GM21529 (cell line): ENCODE measurements at regions not wholly inside any gene's neighbourhood (a gene's known extent, or its start where the extent isn't known, plus 50 kb on each side); places are given as distances from the start of the nearest gene placed in this dataset.

Experiments used
- ATAC-seq: cut with Tn5 transposase; IDR thresholded peaks from one replicate; pipeline ENCODE4 v1.9.1; 2021; ENCODE audit not compliant: unreplicated experiment

DNA sequence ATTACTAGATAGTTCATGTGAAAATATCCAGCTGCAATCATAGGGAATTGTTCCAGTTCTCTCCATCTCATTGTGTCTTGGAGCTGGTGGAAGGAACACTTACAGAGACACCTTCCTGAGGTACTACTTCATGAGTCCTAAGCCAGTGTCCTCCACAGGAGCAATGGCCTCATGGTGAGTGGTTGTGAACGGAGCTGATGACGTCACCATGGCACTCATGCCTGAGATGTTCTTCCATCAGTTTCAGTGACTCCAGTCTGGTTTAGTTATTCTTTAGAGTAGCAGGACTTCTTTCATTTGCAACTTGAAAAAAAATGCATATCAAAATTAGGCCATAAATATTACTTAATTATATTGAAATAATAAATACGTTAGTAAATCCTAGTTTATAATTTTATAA is 418.6 kb downstream of the ZNF521 start:
- ATAC-seq, result no peak

DNA sequence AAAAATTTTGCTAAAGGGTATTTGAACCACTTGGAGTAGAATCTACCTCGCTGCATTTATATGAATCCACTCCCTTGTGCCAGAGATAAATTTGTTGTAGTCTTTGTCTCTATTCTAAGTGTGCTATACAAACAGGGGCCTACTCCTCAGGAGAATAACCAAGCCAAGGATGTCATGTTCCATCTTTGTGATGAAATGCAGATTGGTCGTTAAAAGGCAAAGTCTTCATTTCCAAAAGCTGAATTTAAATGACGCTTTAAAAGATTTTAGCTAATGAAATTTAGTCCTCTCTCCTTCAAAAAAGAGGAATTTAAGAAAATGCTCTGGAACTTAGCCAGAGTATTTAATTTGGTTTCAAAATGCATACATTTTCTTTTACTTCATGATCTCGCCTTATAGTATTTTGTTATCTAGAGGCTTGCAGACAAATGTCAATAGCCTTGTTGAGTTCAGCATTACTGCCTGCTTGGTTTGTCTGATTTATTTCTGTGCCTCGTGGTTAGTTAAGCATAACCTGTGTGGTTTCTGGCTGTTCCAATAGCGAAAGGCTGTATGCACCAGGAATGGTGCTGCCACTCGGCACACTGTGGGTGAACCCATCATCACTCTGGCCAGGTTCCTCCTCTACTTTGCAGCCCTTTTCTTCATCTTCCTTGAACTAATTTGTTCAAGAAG is 417.6 kb downstream of the ZNF521 start:
- ATAC-seq, result no peak

DNA sequence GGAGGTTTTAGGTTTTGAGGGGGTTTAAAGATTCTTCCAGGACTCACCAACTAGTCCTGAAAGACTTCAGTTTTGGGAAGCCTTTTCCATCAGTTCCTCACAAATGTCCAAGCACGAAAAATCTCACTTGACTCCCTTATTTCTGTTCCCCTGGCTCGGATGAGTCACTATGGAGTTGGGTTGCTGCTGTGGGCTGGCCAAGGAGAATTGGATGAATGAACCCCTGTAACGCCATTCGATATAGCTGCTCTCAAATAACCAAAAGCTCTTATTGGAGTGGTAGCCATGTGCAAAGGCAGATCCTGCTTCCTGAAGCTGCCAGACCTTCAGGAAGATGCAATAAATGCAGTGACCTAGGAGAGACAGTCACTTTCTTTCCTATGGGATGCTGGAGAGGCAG is 417.0 kb downstream of the ZNF521 start:
- ATAC-seq, result no peak

DNA sequence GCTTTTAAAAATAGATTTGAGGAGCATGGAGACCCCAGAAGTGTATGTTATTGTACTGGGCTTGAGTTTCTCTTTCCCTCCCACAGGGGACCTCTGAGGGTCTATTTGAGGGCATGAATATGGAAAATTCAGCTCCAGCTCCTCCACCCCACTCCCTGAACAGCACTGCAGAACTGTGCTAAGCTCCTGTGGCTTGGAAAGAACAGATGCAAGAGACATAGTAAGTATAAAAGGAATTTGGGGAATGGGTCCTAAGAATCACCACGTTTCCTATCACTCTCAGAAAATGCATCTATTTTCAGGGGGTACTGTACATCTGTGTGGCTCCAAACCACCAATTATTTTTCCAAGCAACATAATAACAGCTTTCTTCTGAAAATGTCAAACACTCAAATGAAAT is 416.1 kb downstream of the ZNF521 start:
- ATAC-seq, result no peak

DNA sequence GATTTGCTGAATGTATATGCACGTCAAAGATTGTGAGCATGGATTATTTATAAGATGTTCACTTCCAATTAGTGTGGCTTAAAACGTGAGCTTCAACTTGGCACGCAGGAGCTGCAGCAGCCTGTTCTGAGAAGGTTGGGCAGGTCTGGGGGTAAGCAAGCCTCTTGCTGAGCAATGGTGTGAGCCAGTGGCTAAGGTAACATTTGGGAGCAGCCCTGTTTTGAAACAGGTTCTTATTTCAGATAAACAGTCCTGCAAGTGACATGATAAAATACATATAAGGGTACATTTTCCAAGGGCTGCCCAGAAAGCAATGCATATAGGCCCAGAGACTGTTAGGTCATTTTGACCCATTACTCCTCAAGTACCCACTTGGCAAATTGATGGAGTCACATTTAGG is 415.3 kb downstream of the ZNF521 start:
- ATAC-seq, result no peak

DNA sequence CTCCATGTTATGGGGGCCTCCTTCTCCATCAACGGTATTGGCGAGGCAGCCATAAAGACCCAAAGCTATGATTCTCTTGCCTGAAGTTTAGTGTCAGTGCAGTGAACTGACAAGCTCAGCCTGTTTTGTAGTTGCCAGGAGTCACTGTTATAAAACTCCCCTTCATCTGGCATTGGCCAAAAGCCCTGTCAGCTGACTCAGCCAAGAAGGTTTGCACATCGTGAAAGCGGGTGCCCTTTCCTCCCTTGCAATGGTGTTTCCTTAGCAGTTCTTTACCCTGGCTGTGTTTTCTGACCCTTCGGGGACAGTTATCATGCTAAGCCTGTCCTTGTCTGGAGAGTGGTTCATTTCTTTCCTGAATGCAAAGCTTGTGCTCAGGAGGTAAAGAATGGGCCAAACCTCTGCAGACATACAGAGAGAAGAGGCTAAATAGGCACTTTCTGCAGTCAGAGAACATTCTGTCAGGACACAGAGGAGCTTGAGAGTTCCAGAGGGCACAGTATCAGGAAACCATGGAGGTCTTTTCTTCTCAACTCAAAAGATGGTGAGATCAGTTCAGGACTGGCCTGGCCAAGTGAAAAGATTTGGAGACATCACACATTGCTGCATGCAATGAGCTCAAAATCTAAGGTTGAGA is 414.2 kb downstream of the ZNF521 start:
- no peak for ATAC-seq

DNA sequence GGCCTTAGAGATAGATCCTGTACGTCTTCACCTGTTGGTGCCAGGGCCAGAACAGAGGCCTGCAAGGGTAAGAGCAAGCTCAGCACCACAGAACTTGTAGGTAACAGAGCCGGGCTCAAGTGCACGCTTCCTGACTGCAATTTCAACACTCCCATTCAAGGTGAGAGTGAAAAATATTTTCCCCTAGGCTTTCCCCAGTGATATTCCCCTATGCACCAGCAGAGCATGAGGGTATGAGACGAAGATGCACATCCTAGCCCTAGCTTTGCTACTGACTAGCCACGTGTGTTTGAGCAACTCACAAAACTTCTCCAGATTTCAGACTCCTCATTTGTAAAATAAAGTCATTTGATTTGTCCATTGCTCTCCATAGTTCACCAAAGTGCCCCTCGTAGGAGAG is 411.6 kb downstream of the ZNF521 start:
- no peak for ATAC-seq

DNA sequence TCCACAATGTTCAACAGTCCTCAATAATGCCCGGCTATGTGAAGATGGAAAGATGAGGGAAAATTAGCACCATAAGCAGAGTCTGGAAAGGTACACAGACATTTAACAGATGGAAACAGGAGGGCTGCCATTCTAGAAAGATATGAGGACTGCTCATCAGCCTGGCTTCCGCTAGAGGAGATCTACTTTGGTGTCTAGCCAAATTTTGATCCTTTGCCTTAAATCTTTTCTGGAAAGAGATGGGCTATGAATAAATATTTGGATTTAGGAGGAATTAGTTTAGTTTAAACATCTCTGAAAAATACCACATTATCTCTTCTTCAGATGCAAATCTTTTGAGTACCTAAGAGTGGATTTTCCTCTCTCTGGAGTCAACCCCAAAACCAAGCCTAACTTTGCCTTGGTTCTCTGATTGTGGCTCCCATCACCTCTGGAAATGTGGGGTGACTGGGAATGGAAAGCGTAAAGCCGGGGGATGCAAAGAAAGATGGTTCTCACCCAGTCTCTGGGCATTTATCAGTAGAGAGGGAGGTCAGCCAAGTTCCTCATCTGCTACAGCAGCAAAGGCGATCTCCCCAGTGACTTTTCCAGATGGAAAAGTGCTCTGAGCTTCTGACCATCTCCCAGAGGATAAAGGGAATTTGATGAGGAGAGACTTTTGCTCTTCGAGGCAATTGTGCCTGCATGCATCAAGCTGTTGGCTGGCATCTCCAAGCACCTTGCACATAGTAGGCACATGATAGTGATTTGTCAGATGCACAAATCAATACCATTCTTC is 410.6 kb downstream of the ZNF521 start:
- ATAC-seq, result no peak

DNA sequence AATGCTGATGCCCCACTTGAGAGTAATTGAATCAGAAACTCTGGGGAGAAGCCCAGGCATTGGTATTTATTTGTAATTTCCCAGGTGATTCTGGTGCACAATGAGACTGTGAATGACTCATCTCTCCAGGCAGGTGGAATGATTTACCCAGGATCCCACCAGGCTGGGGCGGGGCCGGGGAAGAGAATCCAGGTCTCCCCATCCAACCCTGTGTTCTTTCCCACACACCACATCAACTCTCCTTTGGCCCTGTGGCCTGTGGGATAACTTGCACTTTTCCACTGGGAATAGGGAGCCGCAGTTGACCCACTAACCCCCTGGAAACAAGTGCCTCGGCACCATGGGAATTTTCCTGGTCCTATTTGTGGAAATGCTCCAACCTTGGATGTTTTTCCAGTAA is 409.8 kb downstream of the ZNF521 start:
- no peak for ATAC-seq

DNA sequence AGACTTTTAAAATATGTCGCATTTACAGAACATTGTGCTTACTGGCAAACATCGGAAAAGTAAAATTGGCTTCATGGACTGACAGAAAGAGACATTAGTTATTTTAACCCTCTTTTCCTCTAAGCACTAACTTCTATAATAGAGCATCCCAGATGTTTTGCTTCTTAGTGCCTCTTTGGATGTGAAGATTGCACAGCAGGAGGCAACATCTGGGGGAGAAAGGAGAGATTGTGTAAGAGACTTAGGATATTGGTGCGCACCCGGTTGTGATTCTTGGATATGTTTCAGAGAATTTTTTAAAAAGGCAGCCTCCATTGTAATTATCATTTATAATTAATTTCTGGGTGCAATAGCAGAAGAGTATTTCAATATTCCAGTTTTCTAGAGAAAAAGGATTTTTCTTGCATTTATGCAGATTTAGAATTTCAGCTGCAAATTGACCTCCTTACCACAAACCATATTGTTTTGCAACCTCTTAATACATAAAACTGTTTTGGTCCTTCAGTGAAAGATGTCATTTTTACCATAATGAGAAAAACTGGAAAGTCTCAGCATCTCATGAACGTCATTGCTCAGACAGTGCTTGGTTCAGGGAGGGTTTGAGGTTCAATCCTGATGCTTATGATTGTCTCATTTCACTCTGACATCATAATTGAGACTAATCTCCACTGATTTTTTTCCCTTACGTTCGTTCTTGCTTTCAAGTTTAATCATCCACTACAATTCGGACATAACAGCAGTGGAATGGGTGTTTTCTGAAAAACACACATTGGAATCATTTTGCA is 404.3 kb downstream of the ZNF521 start:
- ATAC-seq, result no peak

DNA sequence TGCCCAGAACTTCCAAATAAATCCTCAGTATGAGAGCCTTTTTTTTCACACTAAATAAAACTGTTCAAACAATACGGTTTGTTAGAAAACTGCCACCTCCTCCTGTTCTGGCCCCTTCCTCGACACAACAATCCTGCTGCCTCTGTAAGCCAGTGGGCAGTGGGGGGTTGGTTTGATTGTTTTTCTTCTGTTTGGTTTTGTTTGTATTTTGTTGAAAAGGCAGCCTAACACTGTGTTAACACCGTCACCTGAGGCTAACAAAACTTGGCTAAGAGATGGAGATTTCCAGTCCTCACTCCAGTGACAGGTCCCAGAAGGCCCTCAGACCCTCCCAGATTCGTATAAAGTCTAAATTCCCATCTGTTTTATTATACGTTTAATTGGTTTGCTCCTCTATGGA is 402.1 kb downstream of the ZNF521 start:
- ATAC-seq, result no peak

DNA sequence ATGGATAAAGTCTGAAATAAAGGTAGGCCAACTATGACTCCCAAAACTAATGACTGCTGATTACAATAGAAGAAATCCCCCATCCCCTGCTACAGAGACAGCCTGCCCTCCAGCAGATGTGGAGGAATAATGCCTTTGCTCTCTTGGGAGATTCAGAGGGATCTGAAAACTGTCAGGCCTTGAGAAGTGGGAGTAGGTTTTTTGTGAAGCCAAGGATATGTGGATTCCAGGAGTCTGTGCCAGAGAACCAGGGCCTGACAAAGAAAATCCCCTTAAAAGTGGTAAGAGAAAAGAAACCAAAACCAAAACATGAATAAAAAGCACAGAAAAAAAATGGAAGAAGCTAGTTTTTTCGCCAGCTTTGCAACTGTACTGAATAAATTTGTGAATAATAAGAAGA is 397.6 kb downstream of the ZNF521 start:
- no peak for ATAC-seq

DNA sequence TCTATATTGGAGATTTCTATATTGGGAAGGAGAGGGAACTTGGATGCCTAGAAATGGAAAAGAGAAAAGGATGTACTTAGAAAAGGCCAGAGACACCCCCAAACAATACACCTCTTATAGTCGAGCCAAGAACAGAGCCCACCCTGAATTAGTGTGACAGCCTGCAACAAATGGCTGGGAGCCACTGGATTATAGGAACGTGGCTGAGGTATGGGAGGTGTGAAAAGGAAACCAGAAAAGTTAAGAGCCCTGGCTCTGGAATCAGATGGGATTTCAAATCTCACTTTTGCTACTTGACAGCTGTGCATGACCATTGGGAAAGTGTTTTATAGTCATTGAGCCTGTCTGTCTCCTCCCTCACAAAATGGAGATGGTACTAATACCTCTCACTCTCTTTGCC is 394.0 kb downstream of the ZNF521 start:
- ATAC-seq, result no peak

DNA sequence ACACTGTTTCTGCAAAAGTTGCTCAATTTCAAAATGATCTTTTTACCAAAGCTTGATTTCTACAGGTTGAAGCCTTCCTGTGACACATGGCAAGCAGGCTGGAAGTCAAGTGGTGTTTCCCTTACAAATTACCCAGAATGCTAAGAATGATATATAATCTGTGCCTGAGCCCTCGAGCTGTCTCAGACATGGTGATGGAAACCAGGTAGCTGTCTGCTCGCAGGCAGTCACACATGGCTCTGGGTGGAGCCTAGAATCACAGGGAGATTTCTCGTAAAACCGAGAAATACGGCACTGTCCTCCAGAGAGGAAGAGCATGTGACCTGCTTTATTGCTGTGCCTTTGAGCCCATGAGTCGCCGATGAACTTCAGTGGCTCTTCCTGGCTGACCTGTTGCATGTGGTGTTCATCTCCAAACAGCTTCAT is 392.9 kb downstream of the ZNF521 start:
- ATAC-seq, result no peak

DNA sequence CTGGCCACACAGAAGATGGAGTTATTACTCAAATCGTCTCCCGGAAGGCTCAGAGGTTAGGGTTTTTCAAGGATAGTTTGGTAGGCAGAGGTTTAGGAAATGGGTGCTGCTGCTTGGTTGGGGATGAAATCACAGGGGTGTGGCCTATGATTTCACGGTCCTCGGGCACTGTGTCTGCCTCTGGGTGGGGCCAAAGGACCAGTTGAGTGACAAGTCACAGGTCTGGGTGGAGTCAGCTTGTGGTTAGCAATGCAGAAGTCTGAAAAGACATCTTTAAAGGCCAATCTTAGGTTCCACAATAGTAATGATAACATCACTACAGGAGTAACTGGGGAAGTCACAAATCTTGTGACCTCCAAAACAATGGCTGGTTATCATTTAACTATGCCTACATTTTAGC is 387.8 kb downstream of the ZNF521 start:
- ATAC-seq, result peak; percentile 74

DNA sequence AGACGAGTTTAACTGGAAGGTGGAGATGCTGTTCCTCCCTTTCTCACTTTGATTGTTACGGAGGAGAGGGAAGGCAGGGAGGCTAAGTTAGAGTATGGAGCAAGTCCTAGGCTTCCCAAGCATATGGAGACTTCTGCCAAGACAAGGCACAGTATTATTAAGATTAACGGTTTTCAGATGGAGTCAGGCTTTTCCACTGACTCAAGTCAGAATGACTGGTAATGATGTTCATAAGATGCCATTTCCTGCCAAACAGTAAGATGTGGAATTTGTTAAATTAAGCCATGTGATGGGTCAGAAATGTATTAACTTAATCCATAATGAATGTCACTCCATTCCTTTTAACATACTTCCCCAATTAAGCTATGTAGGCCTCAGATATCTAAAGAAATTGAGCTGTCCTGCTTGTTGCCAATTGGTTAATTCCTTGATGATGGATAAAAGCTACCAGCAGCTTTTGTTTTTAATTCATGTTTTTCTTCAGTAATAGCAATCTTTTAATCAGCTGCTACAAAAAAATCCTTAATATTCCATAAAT is 383.7 kb downstream of the ZNF521 start:
- ATAC-seq, result no peak

DNA sequence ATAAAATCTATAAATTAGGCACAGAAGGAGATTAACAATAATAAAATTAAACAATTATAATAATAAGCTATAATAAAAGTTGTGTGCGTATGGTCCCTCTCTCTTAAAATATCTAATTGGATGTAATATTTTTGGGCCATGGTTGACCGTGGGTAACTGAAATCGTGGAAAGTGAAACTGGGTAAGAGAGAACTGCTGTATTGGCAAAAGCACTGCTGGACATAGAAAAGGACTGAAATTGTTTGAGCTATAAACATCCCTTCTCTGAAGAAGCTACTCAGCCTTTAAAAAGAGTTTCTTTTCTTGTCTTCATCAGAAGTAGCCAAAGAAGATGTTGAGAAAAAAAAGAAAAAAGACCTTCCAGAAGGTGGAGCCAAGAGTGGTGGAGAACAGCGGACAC is 379.4 kb downstream of the ZNF521 start:
- ATAC-seq, result no peak

DNA sequence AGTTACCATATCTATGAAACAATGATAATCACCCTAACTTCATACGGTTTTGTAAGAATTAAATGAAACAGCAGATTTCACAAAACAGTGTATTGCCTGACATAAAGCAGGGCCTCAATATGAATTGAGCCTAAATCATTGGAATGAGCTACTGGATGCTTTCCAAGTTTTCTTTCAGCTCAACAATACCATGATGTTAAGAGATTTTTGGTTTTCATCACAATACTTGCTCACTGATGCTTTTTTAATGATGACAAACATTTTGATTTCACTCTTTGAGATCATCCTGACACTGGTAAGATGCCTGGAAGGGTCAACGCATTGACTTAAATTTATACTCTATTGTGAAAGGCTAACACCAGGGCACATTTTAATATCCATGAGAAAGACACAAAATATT is 377.5 kb downstream of the ZNF521 start:
- no peak for ATAC-seq

DNA sequence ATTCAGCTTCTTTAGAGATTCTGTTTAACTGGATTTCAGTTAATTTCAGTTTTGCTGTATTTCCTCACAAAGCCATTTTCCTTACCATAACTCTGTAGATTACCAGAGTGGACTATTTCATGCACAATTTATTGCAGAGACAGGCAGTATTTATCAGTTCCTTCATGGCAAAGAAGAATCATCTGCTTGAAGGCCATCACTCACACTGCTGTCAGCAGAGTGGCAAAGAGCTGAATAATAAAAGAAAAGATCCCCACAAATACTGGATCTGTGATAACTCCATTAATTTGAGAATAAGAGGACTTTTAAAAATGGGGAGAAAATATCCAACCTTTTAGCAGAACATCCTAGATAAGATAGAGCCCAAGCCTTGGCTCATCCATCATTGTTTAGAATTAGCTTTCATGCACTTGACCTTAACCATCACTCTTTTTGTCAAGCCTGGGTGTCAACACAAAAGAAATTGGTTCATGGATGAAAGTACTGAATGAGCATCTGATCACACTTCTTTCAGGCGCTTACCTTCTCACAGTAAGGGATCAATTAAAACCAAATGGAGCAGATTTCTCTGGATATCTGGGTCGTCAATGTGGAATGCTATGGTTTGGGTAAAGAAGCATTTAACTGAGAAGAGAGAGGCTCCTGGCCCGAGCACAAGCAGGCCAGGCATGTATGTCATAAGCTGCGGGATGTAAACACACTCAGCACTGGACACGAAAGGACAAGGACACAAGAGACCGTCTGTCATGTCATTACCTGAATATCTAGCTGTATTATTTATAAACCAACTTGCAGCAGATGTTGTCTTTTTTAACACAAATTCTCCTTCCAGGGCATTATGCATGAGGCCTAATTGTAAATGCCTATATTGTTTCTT is 376.2 kb downstream of the ZNF521 start:
- ATAC-seq, result no peak

DNA sequence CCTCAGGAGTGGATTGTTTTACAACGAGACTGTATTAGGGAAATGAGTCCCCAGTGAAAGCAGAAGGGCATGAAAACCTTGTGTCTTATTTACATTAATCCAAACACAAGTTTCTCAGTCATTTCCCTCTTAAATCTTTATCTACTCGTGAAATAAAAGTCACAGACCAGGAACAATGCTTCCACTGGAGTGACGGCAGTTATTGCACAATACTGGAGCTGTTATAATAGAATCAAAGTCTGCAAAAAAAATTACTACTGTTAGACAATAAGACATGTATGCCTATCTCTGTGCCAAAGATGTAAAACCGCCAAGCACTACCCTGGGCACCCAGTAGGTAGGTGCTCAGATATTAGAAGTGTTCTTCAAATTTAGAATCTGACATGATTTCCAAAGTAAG is 375.5 kb downstream of the ZNF521 start:
- ATAC-seq, result no peak
